Raji (cell line): ENCODE measurements at regions not wholly inside any gene's neighbourhood (a gene's known extent, or its start where the extent isn't known, plus 50 kb on each side); places are given as distances from the start of the nearest gene placed in this dataset.

ENCODE experiments used
- POLR2A ChIP-seq: IDR thresholded peaks from 2 replicates; pipeline ENCODE4 v1.6.1; 2011; ENCODE audit warnings: low read depth, low read length, control low read depth; ENCODE audit not compliant: insufficient read depth

DNA sequence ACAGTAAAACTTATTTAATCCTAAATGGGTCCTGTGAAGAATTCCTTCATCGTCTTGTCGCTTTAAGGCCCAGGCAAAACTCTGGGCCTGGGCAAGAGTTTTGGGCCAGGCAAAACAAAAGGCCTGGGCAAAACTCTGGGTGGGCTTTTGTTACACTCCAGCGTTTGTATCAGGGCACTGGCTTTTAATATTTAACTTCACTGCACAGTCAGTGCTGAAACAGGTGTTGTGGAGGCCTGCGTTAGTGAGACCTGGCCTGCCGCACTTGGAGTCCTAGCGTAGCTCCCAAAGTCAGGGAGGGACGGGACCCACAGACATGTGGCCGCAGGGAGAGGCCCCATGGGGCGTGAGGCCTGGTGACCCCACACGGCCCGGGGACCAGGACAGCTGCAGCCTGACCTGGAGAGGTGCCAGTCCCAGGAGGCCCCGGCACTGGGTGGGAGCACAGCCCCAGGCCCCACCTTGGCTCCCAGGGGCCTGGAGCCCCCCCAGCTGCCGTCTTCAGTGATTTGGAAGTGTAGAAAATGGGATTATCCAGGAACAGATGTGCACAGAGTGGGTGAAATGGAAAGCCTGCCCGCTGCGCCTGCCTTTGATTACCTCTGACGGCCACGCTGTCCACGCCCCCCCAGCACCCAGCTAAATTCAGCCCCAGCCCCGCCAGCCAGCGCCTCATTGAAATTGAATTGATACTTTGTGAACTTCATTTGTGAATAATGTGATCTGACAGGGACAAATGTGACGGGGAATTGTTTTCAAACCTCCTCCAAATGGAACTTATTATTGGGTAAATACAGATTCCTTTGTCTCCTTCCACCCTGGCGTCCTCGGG, 132.9 kb upstream of the NKX1-1 start:
- TF ChIP-seq POLR2A, result no peak

DNA sequence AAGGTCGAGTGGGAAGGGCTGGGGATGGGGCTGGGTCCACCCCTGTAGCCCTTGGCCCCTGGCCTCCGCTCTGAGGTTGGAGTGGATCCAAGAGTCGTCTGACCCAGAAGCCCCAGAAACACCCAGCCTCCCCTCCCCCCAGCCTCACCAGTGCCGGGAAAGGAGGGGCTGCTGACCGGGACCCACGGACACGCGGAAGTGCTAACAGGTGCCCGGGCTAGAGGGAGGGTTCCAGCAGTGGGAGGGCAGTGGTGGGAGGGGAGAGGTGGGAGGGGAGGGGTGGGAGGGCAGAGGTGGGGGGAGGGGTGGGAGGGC, 131.8 kb upstream of the NKX1-1 start:
- TF ChIP-seq POLR2A, result no peak

GRCh38 chr4:1537410-1538095, 131.3 kb upstream of the NKX1-1 start:
- TF ChIP-seq POLR2A, result no peak

DNA sequence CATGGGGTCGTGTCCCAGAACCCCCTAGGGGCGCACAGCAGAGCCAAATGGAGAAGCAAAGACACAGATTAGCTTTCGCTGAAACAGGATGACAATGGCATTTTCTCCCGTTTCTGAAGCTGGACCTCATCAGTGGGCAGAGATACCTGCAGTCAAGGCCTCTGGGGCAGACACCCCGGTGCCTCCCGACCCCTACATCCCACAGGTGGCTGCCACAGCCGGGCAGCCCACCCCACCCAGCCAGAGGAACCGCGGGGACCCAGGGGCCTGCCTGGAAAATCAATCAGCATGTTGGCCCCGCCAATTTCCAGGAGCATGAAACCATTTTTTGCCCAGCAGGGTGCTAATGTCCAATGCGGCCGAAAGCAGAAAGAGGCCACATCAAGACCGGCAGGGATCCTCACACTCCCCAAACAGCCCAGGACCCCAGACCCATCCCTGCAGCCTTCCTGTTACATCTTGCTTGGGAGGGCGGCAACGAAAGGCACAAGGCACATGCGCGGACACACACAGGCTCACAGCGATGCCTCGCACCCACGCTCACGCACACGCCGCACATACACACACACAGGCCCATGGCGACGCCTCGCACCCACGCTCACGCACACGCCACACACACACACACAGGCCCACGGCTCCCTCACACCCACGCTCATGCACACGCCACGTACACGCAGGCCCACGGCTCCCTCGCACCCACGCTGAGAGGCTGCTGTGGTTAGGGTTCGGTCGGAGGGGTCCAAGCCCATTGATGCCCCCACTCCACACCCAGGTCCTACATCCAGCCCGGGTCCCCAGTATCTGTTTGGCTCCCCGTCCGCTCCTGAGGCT, 130.6 kb upstream of the NKX1-1 start:
- no peak for TF ChIP-seq POLR2A

GRCh38 chr4:1535926-1536578, 129.8 kb upstream of the NKX1-1 start:
- TF ChIP-seq POLR2A, result no peak

DNA sequence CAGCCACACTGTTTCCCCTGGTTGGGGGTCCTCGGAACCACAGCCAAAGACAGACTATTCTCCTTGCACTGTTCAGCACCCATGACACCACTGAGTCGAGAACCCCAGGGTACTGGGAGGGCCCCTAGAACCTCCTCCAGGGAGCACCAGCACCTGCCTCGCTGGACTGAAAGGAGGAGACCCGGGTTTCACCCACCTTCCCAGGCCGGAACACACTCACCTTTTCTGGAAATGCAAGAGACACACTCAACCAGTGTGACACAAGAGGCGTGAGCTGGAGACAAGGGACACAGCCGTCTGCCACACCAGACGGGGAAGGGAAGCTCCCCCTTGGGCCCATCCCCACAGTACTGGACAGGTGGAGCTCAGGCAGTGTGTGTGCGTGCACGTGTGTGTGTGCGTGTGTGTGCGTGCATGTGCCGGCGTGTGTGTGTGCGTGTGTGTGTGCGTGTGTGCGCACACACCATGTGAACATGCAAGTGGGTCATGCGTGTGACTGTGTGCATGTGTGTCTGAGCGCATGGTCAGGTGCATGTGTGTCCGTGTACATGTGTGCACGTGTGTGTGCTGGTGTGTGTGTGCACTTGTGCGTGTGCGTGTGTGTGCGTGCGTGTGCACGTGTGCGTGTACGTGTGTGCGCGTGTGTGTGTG, 128.8 kb upstream of the NKX1-1 start:
- TF ChIP-seq POLR2A, result no peak

- TF ChIP-seq POLR2A, result no peak
Measured at GRCh38 chr4:1534095-1534872, 128.0 kb upstream of the NKX1-1 start.

- TF ChIP-seq POLR2A, result no peak
Measured at GRCh38 chr4:1533501-1534064, 127.3 kb upstream of the NKX1-1 start.

- no peak for TF ChIP-seq POLR2A
Measured at GRCh38 chr4:1532549-1533395, 126.5 kb upstream of the NKX1-1 start.

GRCh38 chr4:1531683-1532548, 125.7 kb upstream of the NKX1-1 start:
- TF ChIP-seq POLR2A, result no peak

GRCh38 chr4:1530356-1530755, 124.1 kb upstream of the NKX1-1 start:
- no peak for TF ChIP-seq POLR2A

- no peak for TF ChIP-seq POLR2A
Measured at GRCh38 chr4:1524761-1525160, 118.5 kb upstream of the NKX1-1 start.
